Nephron progenitor cell (in vitro differentiated cells): ENCODE measurements at regions not wholly inside any gene's neighbourhood (a gene's known extent, or its start where the extent isn't known, plus 50 kb on each side); places are given as distances from the start of the nearest gene placed in this dataset.

ENCODE experiments used
- DNase-seq: peaks from one replicate; pipeline ENCODE4 v3.0.0; 2021
- H3K27ac Mint-ChIP-seq: 2 replicates; pipeline ENCODE4 v1.8.0; 2021; ENCODE audit warnings: mild to moderate bottlenecking, moderate library complexity, mixed read lengths
- H3K27me3 Mint-ChIP-seq: 2 replicates; pipeline ENCODE4 v1.8.0; 2021; ENCODE audit warnings: mild to moderate bottlenecking, low read depth, mixed read lengths; ENCODE audit not compliant: poor library complexity
- H3K36me3 Mint-ChIP-seq: 2 replicates; pipeline ENCODE4 v1.8.0; 2021; ENCODE audit warnings: low read depth, mixed read lengths
- H3K4me1 Mint-ChIP-seq: 2 replicates; pipeline ENCODE4 v1.8.0; 2021; ENCODE audit warnings: mixed read lengths
- H3K4me3 Mint-ChIP-seq: 2 replicates; pipeline ENCODE4 v1.8.0; 2021; ENCODE audit warnings: mild to moderate bottlenecking, moderate library complexity, mixed read lengths
- H3K9me3 Mint-ChIP-seq: 2 replicates; pipeline ENCODE4 v1.8.0; 2021; ENCODE audit warnings: mild to moderate bottlenecking, moderate library complexity, mixed read lengths
- TF ChIP-seq, protein P1 (sequence below): fragments of 200-600 bp; sonication (generic); IDR thresholded peaks from 2 replicates; pipeline ENCODE4 v1.5.0; 2021; ENCODE audit warnings: antibody characterized with exemption

DNA sequence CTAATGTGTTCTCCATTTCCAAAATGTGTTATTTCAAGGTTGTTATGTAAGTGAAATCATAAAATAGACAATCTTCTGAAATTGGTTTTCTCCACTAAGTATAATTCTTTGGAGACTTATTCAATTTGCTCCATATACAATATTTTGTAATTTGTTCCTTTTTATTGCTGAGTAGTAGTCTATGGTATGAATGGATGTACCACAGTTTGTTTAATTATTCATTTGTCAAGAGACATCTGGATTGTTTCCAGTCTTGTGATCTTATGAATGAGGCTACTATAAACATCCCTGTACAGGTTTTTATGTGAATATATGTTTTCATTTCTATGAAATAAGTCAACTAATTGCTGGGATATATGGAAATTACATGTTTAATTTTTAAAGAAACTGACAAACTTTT, 652.6 kb upstream of the PLXNA2 start:
- H3K4me3 Mint-ChIP-seq, result no peak overlapping the region
- peaks cover 9% of the 10 kb centered on the region for H3K36me3 Mint-ChIP-seq
- peaks cover 21% of the 10 kb centered on the region for H3K9me3 Mint-ChIP-seq
- peaks cover 18% of the 10 kb centered on the region for H3K4me1 Mint-ChIP-seq
- H3K27me3 Mint-ChIP-seq, result no peaks in the 10 kb centered on the region
- no peak for DNase-seq
- TF ChIP-seq, protein P1, sequence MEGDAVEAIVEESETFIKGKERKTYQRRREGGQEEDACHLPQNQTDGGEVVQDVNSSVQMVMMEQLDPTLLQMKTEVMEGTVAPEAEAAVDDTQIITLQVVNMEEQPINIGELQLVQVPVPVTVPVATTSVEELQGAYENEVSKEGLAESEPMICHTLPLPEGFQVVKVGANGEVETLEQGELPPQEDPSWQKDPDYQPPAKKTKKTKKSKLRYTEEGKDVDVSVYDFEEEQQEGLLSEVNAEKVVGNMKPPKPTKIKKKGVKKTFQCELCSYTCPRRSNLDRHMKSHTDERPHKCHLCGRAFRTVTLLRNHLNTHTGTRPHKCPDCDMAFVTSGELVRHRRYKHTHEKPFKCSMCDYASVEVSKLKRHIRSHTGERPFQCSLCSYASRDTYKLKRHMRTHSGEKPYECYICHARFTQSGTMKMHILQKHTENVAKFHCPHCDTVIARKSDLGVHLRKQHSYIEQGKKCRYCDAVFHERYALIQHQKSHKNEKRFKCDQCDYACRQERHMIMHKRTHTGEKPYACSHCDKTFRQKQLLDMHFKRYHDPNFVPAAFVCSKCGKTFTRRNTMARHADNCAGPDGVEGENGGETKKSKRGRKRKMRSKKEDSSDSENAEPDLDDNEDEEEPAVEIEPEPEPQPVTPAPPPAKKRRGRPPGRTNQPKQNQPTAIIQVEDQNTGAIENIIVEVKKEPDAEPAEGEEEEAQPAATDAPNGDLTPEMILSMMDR, result no peak
- no peak overlapping the region for H3K27ac Mint-ChIP-seq

DNA sequence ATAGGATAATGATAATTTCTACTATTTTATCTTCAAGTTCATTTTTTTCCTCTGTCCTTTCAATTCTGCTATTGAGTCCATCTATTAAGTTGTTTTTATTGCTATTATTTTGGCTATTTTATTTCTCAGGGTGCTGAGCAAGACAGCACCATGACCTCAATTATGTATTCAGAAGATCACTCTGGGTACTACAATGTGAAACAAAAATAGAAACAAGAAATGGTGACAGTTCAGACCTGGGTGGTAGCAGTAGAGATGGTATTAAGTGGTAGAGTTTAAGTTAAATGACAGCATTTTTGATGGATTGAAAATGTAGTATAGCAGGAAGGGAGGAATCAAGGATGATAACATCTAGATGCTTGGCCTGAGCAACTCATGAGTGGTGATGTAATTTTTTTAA, 655.3 kb upstream of the PLXNA2 start:
- H3K27ac Mint-ChIP-seq, result no peak overlapping the region
- H3K36me3 Mint-ChIP-seq, result peaks cover 9% of the 10 kb centered on the region
- no peak overlapping the region for H3K4me3 Mint-ChIP-seq
- no peaks in the 10 kb centered on the region for H3K4me1 Mint-ChIP-seq
- no peak for DNase-seq
- TF ChIP-seq, protein P1, result no peak
- H3K9me3 Mint-ChIP-seq, result peaks cover 21% of the 10 kb centered on the region
- H3K27me3 Mint-ChIP-seq, result no peaks in the 10 kb centered on the region

DNA sequence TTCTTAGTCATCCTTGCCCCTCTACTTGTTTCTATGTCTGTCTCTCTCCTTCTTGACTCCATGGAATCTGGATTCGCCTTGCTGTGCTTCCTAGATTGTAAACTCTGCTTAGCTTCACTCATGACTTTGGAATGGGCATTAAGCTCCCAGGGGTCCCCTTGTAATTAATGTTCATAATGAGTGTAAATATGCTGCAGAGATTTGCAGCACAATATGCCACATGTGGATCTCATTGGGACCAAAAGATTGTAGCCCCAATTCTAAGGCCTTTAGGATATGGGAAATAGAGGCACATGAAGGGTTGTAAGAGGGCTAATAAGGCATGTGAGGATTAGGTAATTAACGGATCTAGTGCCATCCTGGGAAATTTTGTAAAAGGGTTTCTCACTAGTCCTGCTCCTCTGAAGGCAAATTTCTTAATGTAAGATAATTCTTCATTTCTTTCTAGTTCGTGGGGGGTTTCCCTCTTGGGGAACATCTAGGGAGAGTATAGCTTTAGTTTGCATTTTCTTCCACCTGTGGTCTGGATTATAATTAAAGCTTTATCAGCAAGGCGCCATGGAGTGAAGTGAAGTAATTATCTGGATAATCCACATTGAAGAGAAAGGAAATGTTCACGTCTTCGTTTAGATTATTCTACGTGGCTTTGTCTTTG, 659.2 kb upstream of the PLXNA2 start:
- Mint-ChIP-seq H3K4me1 (peaks cover 7% of the 10 kb centered on the region), H3K4me3 (no peak overlapping the region), H3K27ac (no peak overlapping the region), H3K36me3 (no peaks in the 10 kb centered on the region), H3K9me3 (peaks cover 1% of the 10 kb centered on the region), H3K27me3 (no peaks in the 10 kb centered on the region)
- DNase-seq, result no peak
- TF ChIP-seq, protein P1, result no peak

DNA sequence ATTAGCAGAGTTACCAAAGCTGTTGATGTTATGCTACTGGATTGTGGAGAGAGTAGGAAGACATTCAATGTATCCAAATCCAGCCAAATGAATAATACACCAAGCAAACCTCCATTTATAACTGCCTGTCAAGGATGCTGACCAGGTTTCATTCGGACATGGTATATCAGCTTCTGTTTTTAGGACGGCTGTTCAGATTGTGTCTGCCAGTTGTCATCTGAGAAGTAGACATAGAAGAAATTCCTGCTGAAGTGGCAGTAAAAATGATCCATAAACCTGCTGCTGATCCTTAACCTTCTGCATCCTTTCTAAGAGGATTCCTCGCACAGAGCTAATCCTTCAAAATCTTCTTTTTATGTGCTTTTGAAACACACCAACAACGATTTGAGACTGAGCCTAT, 663.6 kb upstream of the PLXNA2 start:
- Mint-ChIP-seq H3K36me3 (no peaks in the 10 kb centered on the region), H3K9me3 (peaks cover under 1% of the 10 kb centered on the region), H3K4me3 (no peak overlapping the region), H3K4me1 (peaks cover 17% of the 10 kb centered on the region), H3K27me3 (no peaks in the 10 kb centered on the region), H3K27ac (no peak overlapping the region)
- TF ChIP-seq, protein P1, result no peak
- no peak for DNase-seq

DNA sequence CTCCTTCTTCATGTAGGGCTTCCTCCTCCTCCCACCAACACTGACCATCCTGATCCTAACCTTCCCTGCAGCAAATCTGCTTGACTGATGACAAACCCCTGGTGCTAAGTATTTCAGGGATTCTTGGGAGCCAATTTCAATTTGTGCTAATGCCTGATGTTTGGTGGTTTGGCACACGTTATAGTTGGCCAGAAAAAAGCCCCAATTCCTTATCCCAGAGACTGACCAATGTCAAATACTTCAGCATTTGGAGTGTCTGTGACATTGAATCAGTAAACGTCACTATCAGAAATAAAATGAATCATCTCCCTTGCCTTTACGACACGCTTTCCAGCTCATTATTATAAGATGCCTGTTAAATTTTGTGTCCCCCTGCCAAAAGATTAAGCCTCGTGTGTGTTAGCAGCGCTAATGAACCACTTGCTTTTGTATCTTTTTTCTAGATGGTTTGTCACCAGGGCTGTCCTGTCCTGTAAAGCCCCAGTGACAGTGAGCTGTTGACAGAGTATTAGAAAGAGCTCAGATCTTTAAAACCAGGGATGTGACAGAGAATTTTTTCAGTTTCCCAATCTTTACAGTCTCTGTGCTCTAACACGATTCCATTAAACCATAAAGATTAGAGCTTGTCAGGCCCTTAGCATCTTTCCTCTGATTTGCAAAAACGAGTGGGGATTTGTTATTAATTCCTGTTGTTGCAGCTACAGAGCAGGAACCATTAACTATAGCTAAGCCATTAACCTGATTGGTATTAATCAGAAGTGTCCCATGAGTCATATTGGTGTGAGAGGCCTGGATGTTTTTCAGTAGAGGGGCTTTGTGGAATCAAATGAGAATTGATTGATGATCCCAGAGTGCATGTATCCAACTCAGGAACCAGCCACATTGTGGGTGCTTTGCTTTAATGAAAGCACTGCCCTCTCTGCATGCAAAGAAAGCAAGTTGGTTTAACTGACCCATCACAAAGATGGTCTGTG, 665.1 kb upstream of the PLXNA2 start:
- DNase-seq, result no peak
- Mint-ChIP-seq H3K27ac (no peak overlapping the region), H3K4me3 (no peak overlapping the region), H3K4me1 (peaks cover 17% of the 10 kb centered on the region), H3K9me3 (peaks cover 5% of the 10 kb centered on the region), H3K36me3 (no peaks in the 10 kb centered on the region), H3K27me3 (no peaks in the 10 kb centered on the region)
- TF ChIP-seq, protein P1, result no peak
